Ovary (tissue), 7 donors: ENCODE measurements at regions not wholly inside any gene's neighbourhood (a gene's known extent, or its start where the extent isn't known, plus 50 kb on each side); places are given as distances from the start of the nearest gene placed in this dataset.

Experiments used
- DNase-seq, 5 donors: peaks; one replicate each; pipeline ENCODE4 v3.0.0-alpha.2; 2019 to 2020
- H3K27ac ChIP-seq, 2 donors: fragments of 200-600 bp; one replicate each; pipeline versions ENCODE4 v1.5.1 to v1.8.0; 2019 to 2022
- H3K27me3 ChIP-seq: fragments of 200-600 bp; one replicate; pipeline ENCODE4 v1.8.0; 2022
- H3K36me3 ChIP-seq: fragments of 200-600 bp; sonication (generic); one replicate; pipeline ENCODE4 v1.5.1; 2019
- H3K4me1 ChIP-seq: one replicate; pipeline ENCODE4 v1.8.1; 2013; ENCODE audit warnings: mild to moderate bottlenecking, moderate library complexity; ENCODE audit not compliant: insufficient read depth
- H3K4me3 ChIP-seq: fragments of 200-600 bp; sonication (generic); one replicate; pipeline ENCODE4 v1.5.1; 2017
- H3K9me3 ChIP-seq, 2 donors: fragments of 200-600 bp in 1 of 2; sonication (generic) in 1 of 2; one replicate each; pipeline versions ENCODE4 v1.5.1 to v1.8.1; 2013 to 2019; ENCODE audit warnings: mild to moderate bottlenecking in 1 of 2, moderate library complexity in 1 of 2
- CTCF ChIP-seq, 3 donors: fragments of 450-650 bp in 2 of 3; fragments of 200-600 bp in 1 of 3; IDR thresholded peaks; one replicate each; pipeline versions ENCODE4 v1.5.1 to v1.8.0; 2016 to 2022; ENCODE audit warnings: antibody characterized with exemption in 3 of 3, mild to moderate bottlenecking in 1 of 3
- EP300 ChIP-seq: sonication (generic); formaldehyde crosslinking; IDR thresholded peaks from one replicate; pipeline ENCODE4 v1.6.1; 2017; ENCODE audit warnings: antibody characterized with exemption
- POLR2A ChIP-seq: fragments of 450-650 bp; IDR thresholded peaks from one replicate; pipeline ENCODE4 v1.6.1; 2017; ENCODE audit warnings: antibody characterized with exemption, mild to moderate bottlenecking, moderate library complexity
- WGBS, 3 donors: extraction: QIAGEN DNeasy Blood & Tissue Kit in 1 of 3; methylation state at CpG; one replicate each; pipeline versions ENCODE4 v1.1.5 to v1.1.7; 2013 to 2017; 5-methylcytosine and 5-hydroxymethylcytosine counted together
- intact Hi-C, 4 donors: fragments of 100-400 bp; cut with DNase I; formaldehyde crosslinking; loops; one replicate each; pipeline versions ENCODE4 v1.11.0 to v1.15.1; 2022 to 2023
- donor health status: DM: no; HTN: no; CAD: no; lungs with moderate emphysema.
- donor health status: DM: no; HTN: no; CAD: no.
- donor health status: Bipolar disorder and iron deficiency.
- donor health status: DM: no; HTN: no; CAD: no.
- donor health status: DM: yes; HTN: yes; CAD: no.

GRCh38 chr2:157052685-157053224, 204.8 kb upstream of the GALNT5 start:
- DNase-seq = no peak
- no peaks in the 10 kb centered on the region for H3K4me1 ChIP-seq
- TF ChIP-seq CTCF (IDR thresholded peaks at IDR 0.05) (no peak), POLR2A (no peak), EP300 (no peak)
- 74 to 77% (median 75%) methylated on average over 5 of the region's 5 CpGs for WGBS, 3 donors
- H3K27ac ChIP-seq = no peak overlapping the region
- H3K27me3 ChIP-seq = no peaks in the 10 kb centered on the region
- intact Hi-C loops = no loop called here
- no peaks in the 10 kb centered on the region for H3K9me3 ChIP-seq
- no peak overlapping the region for H3K4me3 ChIP-seq
- H3K36me3 ChIP-seq = no peaks in the 10 kb centered on the region

- intact Hi-C loops = no loop called here
- H3K4me3 ChIP-seq = no peak overlapping the region
Measured at GRCh38 chr2:157053876-157054275, 203.6 kb upstream of the GALNT5 start.

GRCh38 chr2:157055660-157056199, 201.8 kb upstream of the GALNT5 start:
- H3K27ac ChIP-seq = no peak overlapping the region
- intact Hi-C loops = no loop called here
- DNase-seq = no peak

More at GRCh38 chr2:157053876-157054275, 203.6 kb upstream of the GALNT5 start:
- 85 to 88% (median 88%) methylated on average over 1 of the region's 1 CpG for WGBS, 3 donors
- no peak for DNase-seq
- Histone ChIP-seq H3K4me1 (no peaks in the 10 kb centered on the region), H3K27me3 (no peaks in the 10 kb centered on the region), H3K9me3 (no peaks in the 10 kb centered on the region), H3K36me3 (no peaks in the 10 kb centered on the region), H3K27ac (no peak overlapping the region)
- no peak for TF ChIP-seq EP300
- no peak for TF ChIP-seq POLR2A
- no peak for TF ChIP-seq CTCF (IDR thresholded peaks at IDR 0.05)

GRCh38 chr2:157056200-157056676, 201.3 kb upstream of the GALNT5 start:
- Histone ChIP-seq H3K27ac (no peak overlapping the region), H3K4me3 (no peak overlapping the region), H3K27me3 (no peaks in the 10 kb centered on the region), H3K4me1 (no peaks in the 10 kb centered on the region), H3K36me3 (no peaks in the 10 kb centered on the region), H3K9me3 (no peaks in the 10 kb centered on the region)
- intact Hi-C loops = no loop called here
- 0 to 1% (median 0%) methylated on average over 1 of the region's 1 CpG for WGBS, 3 donors
- DNase-seq = no peak
- TF ChIP-seq CTCF (IDR thresholded peaks at IDR 0.05) (no peak), POLR2A (no peak), EP300 (no peak)

More at GRCh38 chr2:157055660-157056199, 201.8 kb upstream of the GALNT5 start:
- H3K36me3 ChIP-seq = no peaks in the 10 kb centered on the region
- WGBS, 3 donors = 1 to 2% (median 1%) methylated on average over 2 of the region's 2 CpGs
- H3K27me3 ChIP-seq = no peaks in the 10 kb centered on the region
- H3K9me3 ChIP-seq = no peaks in the 10 kb centered on the region
- TF ChIP-seq POLR2A = no peak
- no peak overlapping the region for H3K4me3 ChIP-seq
- H3K4me1 ChIP-seq = no peaks in the 10 kb centered on the region

- intact Hi-C loops = no loop called here
- no peak for TF ChIP-seq POLR2A
- no peak for TF ChIP-seq CTCF (IDR thresholded peaks at IDR 0.05)
- TF ChIP-seq EP300 = no peak
- WGBS, 3 donors = 91 to 96% (median 92%) methylated on average over 2 of the region's 2 CpGs
Measured at GRCh38 chr2:157058161-157058560, 199.3 kb upstream of the GALNT5 start.

More at GRCh38 chr2:157058161-157058560, 199.3 kb upstream of the GALNT5 start:
- Histone ChIP-seq H3K36me3 (no peaks in the 10 kb centered on the region), H3K27me3 (no peaks in the 10 kb centered on the region), H3K9me3 (no peaks in the 10 kb centered on the region), H3K4me3 (no peak overlapping the region), H3K4me1 (no peaks in the 10 kb centered on the region), H3K27ac (no peak overlapping the region)
- DNase-seq = no peak
